HepG2 (cell line): ENCODE measurements at regions not wholly inside any gene's neighbourhood (a gene's known extent, or its start where the extent isn't known, plus 50 kb on each side); places are given as distances from the start of the nearest gene placed in this dataset.

Experiments used
- ATAC-seq: fragments of 200-7000 bp; cut with Tn5 transposase; 3 replicates; pipeline ENCODE4 v1.9.1; 2020; ENCODE audit warnings: mild to moderate bottlenecking, moderate library complexity
- BruUV-seq: library from RNA; stranded (reverse); fragments of 400-500 nt; replicated peaks from 2 replicates; lab custom pipeline; 2021; lab: Mats Ljungman, UMichigan
- CTCF ChIA-PET: fragments of 300-600 bp; formaldehyde crosslinking; extraction: SDS; loops from one replicate; lab custom pipeline; 2021; ENCODE audit warnings: low total read pairs, inconsistent platforms, low intra/inter-chr PET ratio; lab: Yijun Ruan, JAX
- POLR2A ChIA-PET: fragments of 350-600 bp; sonication (Branson Sonifier 250); formaldehyde crosslinking; loops from one replicate; lab custom pipeline; 2020; ENCODE audit warnings: antibody characterized with exemption, inconsistent platforms; lab: Yijun Ruan, JAX
- DNase-seq: peaks from one replicate; pipeline ENCODE4 v3.0.0-alpha.2; 2015; ENCODE audit warnings: low spot score
- FAIRE-seq: peaks from 3 replicates; lab custom pipeline; 2011; peaks lifted over from hg19 to GRCh38; lab: Jason Lieb, UNC
- H2AFZ ChIP-seq: one replicate; pipeline ENCODE4 v1.6.1; 2011; ENCODE audit warnings: low read length, inconsistent platforms
- H3K27ac ChIP-seq: fragments of 300-600 bp; 3 replicates; pipeline ENCODE4 v1.8.0; 2011; ENCODE audit warnings: mixed run types, mild to moderate bottlenecking, mixed read lengths, low read length, inconsistent platforms; ENCODE audit not compliant: insufficient read depth; ENCODE audit errors: extremely low read length
- H3K27me3 ChIP-seq, 2 experiments: fragments of 200-600 bp in 1 of 2; 2 replicates in 1 of 2; 3 replicates in 1 of 2; pipeline versions ENCODE4 v1.6.0 to v1.8.0; 2011; ENCODE audit warnings: low read length in 2 of 2, mild to moderate bottlenecking in 2 of 2, moderate library complexity in 2 of 2, inconsistent platforms in 1 of 2; ENCODE audit not compliant: insufficient read depth in 2 of 2, control insufficient read depth in 1 of 2
- H3K36me3 ChIP-seq, 2 experiments: fragments of 200-600 bp in 1 of 2; replicated peaks in 1 of 2; 2 replicates in 1 of 2; 3 replicates in 1 of 2; pipeline versions ENCODE4 v1.5.1 to v1.8.0; 2011; ENCODE audit warnings: low read length in 2 of 2, inconsistent platforms in 1 of 2; ENCODE audit not compliant: insufficient read depth in 2 of 2, control insufficient read depth in 1 of 2
- H3K4me1 ChIP-seq: 2 replicates; pipeline ENCODE4 v1.5.1; 2012; ENCODE audit warnings: low read length, inconsistent platforms; ENCODE audit not compliant: insufficient read depth
- H3K4me2 ChIP-seq: 2 replicates; pipeline ENCODE4 v1.6.0; 2011; ENCODE audit warnings: low read depth, low read length, inconsistent platforms
- H3K4me3 ChIP-seq, 3 experiments: fragments of 200-600 bp in 1 of 3; sonication (generic), shearing (Covaris generic) in 1 of 3; replicated peaks in 1 of 3; 2 replicates each; pipeline ENCODE4 v1.5.1; 2011 to 2016; ENCODE audit warnings: low read length in 3 of 3, inconsistent platforms in 2 of 3, low read depth in 2 of 3, mild to moderate bottlenecking in 2 of 3, control low read depth in 1 of 3, mixed read lengths in 1 of 3; ENCODE audit not compliant: insufficient read depth in 1 of 3
- H3K79me2 ChIP-seq: one replicate; pipeline ENCODE4 v1.6.1; 2011; ENCODE audit warnings: low read length, inconsistent platforms; ENCODE audit not compliant: insufficient read depth
- H3K9ac ChIP-seq: 2 replicates; pipeline ENCODE4 v1.6.0; 2011; ENCODE audit warnings: mild to moderate bottlenecking, low read depth, low read length, inconsistent platforms; ENCODE audit not compliant: insufficient read depth
- H3K9me3 ChIP-seq: 2 replicates; pipeline ENCODE4 v1.5.1; 2012; ENCODE audit warnings: mild to moderate bottlenecking, low read length
- H4K20me1 ChIP-seq: 2 replicates; pipeline ENCODE4 v1.6.0; 2011; ENCODE audit warnings: inconsistent platforms, mild to moderate bottlenecking, low read length, moderate library complexity; ENCODE audit not compliant: insufficient read depth
- BRCA1 ChIP-seq: sonication (generic); formaldehyde crosslinking; IDR thresholded peaks from 2 replicates; pipeline ENCODE4 v1.4.0; 2020; ENCODE audit warnings: missing genetic modification reagents
- FOXA3 ChIP-seq: IDR thresholded peaks from 2 replicates; pipeline ENCODE4 v1.6.1; 2016; ENCODE audit warnings: missing genetic modification reagents, missing compliant biosample characterization
- GFI1 ChIP-seq: sonication (generic); formaldehyde crosslinking; IDR thresholded peaks from 2 replicates; pipeline ENCODE4 v1.5.0; 2020; ENCODE audit warnings: missing genetic modification reagents, mild to moderate bottlenecking, borderline replicate concordance
- GZF1 ChIP-seq: sonication (generic); formaldehyde crosslinking; IDR thresholded peaks from 2 replicates; pipeline ENCODE4 v1.5.1; 2020; ENCODE audit warnings: mild to moderate bottlenecking, missing genetic modification reagents
- HCFC1 ChIP-seq: fragments of 150-350 bp; IDR thresholded peaks from 2 replicates; pipeline ENCODE4 v1.6.1; 2014; ENCODE audit warnings: low read depth, low read length
- MEIS1 ChIP-seq: sonication (generic); formaldehyde crosslinking; IDR thresholded peaks from 2 replicates; pipeline ENCODE4 v1.9.0; 2021; ENCODE audit warnings: mild to moderate bottlenecking, missing genetic modification reagents, moderate library complexity, borderline replicate concordance
- POLR2G ChIP-seq: fragments of 200-400 bp; formaldehyde crosslinking; IDR thresholded peaks from 2 replicates; pipeline ENCODE4 v1.6.1; 2018; ENCODE audit warnings: mild to moderate bottlenecking, low read depth, low read length, moderate library complexity
- SRY ChIP-seq: sonication (generic); formaldehyde crosslinking; IDR thresholded peaks from 2 replicates; pipeline ENCODE4 v1.8.0; 2022; ENCODE audit warnings: mild to moderate bottlenecking, missing genetic modification reagents
- TAF15 ChIP-seq: fragments of 200-400 bp; formaldehyde crosslinking; IDR thresholded peaks from one replicate; pipeline ENCODE4 v1.6.1; 2018; ENCODE audit warnings: mild to moderate bottlenecking, low read depth, low read length; ENCODE audit not compliant: poor library complexity, severe bottlenecking
- ZNF280D ChIP-seq: sonication (generic); formaldehyde crosslinking; IDR thresholded peaks from 2 replicates; pipeline ENCODE4 v1.5.1; 2020; ENCODE audit warnings: mild to moderate bottlenecking, missing genetic modification reagents
- ZNF30 ChIP-seq: sonication (generic); formaldehyde crosslinking; IDR thresholded peaks from 2 replicates; pipeline ENCODE4 v1.5.0; 2020; ENCODE audit warnings: mild to moderate bottlenecking, missing genetic modification reagents
- ZNF354B ChIP-seq: sonication (generic); formaldehyde crosslinking; IDR thresholded peaks from 2 replicates; pipeline ENCODE4 v1.8.0; 2022; ENCODE audit warnings: mild to moderate bottlenecking, missing genetic modification reagents
- WGBS: methylation state at CpG from one replicate; pipeline ENCODE4 v1.1.6; 2017; ENCODE audit warnings: low lambda C conversion rate; 5-methylcytosine and 5-hydroxymethylcytosine counted together
- in situ Hi-C: cut with HindIII; loops from 2 replicates; pipeline ENCODE4 v1.10.0; 2017; ENCODE audit warnings: low pct_unique_long_range_greater_than_20kb; ENCODE audit not compliant: extremely low pct_ligation_motif_present
- intact Hi-C: fragments of 100-400 bp; cut with micrococcal nuclease; formaldehyde crosslinking; loops from one replicate; pipeline ENCODE4 v1.10.0; 2022; ENCODE audit not compliant: unreplicated experiment
- TF ChIP-seq, protein P1 (sequence below): sonication (generic); formaldehyde crosslinking; IDR thresholded peaks from 2 replicates; pipeline ENCODE4 v1.9.0; 2022; ENCODE audit warnings: low read depth, missing genetic modification reagents
- TF ChIP-seq, protein P2 (sequence below): sonication (generic); formaldehyde crosslinking; IDR thresholded peaks from 2 replicates; pipeline ENCODE4 v1.8.0; 2022; ENCODE audit warnings: missing genetic modification reagents, mild to moderate bottlenecking, borderline replicate concordance
- TF ChIP-seq, protein P3 (sequence below): sonication (generic); formaldehyde crosslinking; conservative IDR thresholded peaks from 2 replicates; pipeline ENCODE4 v1.8.1; 2023; ENCODE audit warnings: missing genetic modification reagents

DNA sequence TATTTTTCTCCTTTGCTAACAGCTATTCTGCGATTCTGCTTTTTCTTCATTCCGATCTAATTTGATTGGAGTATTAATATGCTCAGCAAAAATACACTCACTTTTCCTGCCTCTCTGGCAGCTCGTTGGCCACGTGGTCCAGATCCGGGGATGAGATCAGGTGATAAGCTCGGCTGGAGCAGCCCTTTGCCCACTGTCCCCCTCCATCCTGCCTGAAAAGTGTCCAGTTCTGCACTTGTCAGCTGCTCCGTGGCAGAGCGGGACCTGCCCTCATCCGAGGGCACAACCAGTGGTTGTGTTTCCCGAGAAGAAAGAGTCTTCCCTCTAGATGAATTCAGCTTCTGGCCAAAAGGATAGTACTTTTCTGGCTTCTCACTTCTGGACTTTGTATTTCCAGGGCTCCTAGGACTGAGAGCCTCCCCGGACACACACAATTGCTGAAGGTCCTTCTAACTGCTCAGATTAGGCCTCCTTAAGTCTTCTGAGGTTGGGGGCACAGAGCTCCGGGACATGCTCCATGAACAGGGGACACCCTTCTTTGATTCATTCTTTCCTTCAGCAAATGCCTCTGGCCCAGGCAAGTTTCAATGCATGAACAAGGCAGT, 103.9 kb upstream of the ALDH1A3 start (continued):
- TF ChIP-seq ZNF280D (CRISPR knock-in tag): no peak
- TF ChIP-seq BRCA1 (CRISPR knock-in tag): no peak
- TF ChIP-seq, protein P1, sequence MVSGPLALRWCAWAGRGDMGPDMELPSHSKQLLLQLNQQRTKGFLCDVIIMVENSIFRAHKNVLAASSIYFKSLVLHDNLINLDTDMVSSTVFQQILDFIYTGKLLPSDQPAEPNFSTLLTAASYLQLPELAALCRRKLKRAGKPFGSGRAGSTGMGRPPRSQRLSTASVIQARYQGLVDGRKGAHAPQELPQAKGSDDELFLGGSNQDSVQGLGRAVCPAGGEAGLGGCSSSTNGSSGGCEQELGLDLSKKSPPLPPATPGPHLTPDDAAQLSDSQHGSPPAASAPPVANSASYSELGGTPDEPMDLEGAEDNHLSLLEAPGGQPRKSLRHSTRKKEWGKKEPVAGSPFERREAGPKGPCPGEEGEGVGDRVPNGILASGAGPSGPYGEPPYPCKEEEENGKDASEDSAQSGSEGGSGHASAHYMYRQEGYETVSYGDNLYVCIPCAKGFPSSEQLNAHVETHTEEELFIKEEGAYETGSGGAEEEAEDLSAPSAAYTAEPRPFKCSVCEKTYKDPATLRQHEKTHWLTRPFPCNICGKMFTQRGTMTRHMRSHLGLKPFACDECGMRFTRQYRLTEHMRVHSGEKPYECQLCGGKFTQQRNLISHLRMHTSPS (CRISPR knock-in tag): no peak
- TF ChIP-seq POLR2G: no peak
- TF ChIP-seq SRY (CRISPR knock-in tag): no peak
- TF ChIP-seq ZNF30 (CRISPR knock-in tag): no peak

- no peaks in the 10 kb centered on the region for H3K36me3 ChIP-seq
- no peak overlapping the region for H3K27ac ChIP-seq
- BruUV-seq: no TSS peak
- no peak overlapping the region for H2AFZ ChIP-seq
- TF ChIP-seq GFI1: no peak
- no peak for TF ChIP-seq GZF1 (CRISPR knock-in tag)
- TF ChIP-seq, protein P2, sequence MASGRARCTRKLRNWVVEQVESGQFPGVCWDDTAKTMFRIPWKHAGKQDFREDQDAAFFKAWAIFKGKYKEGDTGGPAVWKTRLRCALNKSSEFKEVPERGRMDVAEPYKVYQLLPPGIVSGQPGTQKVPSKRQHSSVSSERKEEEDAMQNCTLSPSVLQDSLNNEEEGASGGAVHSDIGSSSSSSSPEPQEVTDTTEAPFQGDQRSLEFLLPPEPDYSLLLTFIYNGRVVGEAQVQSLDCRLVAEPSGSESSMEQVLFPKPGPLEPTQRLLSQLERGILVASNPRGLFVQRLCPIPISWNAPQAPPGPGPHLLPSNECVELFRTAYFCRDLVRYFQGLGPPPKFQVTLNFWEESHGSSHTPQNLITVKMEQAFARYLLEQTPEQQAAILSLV: no peak
- no peak for TF ChIP-seq MEIS1 (CRISPR knock-in tag)
- no peak for TF ChIP-seq FOXA3
- TF ChIP-seq, protein P3, sequence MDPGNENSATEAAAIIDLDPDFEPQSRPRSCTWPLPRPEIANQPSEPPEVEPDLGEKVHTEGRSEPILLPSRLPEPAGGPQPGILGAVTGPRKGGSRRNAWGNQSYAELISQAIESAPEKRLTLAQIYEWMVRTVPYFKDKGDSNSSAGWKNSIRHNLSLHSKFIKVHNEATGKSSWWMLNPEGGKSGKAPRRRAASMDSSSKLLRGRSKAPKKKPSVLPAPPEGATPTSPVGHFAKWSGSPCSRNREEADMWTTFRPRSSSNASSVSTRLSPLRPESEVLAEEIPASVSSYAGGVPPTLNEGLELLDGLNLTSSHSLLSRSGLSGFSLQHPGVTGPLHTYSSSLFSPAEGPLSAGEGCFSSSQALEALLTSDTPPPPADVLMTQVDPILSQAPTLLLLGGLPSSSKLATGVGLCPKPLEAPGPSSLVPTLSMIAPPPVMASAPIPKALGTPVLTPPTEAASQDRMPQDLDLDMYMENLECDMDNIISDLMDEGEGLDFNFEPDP: no peak
- TF ChIP-seq ZNF354B (CRISPR knock-in tag): no peak
- TF ChIP-seq HCFC1: no peak
- no peak for TF ChIP-seq TAF15
- TF ChIP-seq, all 625 proteins: peak for 0
- Histone ChIP-seq H3K4me3 (no peak overlapping the region), H3K27me3 (peaks cover 0 to 40% of the 10 kb centered on the region in 2 experiments; a peak in 3 of 5 replicates), H4K20me1 (no peaks in the 10 kb centered on the region), H3K4me2 (no peak overlapping the region), H3K9ac (no peak overlapping the region), H3K4me1 (peaks cover 5% of the 10 kb centered on the region), H3K79me2 (no peaks in the 10 kb centered on the region), H3K9me3 (no peaks in the 10 kb centered on the region)
- no peak for ATAC-seq
- in situ Hi-C loops (no loop called here), intact Hi-C loops (no loop called here)
- DNase-seq: no peak
- WGBS: 2% methylated on average over 2 of the region's 2 CpGs
- FAIRE-seq: no peak
- ChIA-PET POLR2A (no interaction called here), CTCF (no interaction called here)
Observed at GRCh38 chr15:100777821-100778220, 101.8 kb upstream of the ALDH1A3 start.
